ENCODE measurements at regions not wholly inside any gene's neighbourhood (a gene's known extent, or its start where the extent isn't known, plus 50 kb on each side); places are given as distances from the start of the nearest gene placed in this dataset.

- in situ Hi-C loops (cut with HindIII; ENCODE audit: low pct_unique_long_range_greater_than_20kb, low sequenced_read_pairs): no loop called here
- TF ChIP-seq JUND (IDR thresholded peaks at IDR 0.05; ENCODE audit: low read depth): no peak
- no peak for DNase-seq (ENCODE audit: low read depth in 1 of 2, low spot score in 1 of 2)
These were observed 807.7 kb upstream of the SALL3 start for GRCh38 chr18:78171954-78172353.

- no peak for DNase-seq (ENCODE audit: low read depth in 1 of 2, low spot score in 1 of 2)
- in situ Hi-C loops (cut with HindIII; ENCODE audit: low pct_unique_long_range_greater_than_20kb, low sequenced_read_pairs): no loop called here
- no peak for TF ChIP-seq JUND (IDR thresholded peaks at IDR 0.05; ENCODE audit: low read depth)
These were observed 804.9 kb upstream of the SALL3 start for GRCh38 chr18:78174737-78175136.

DNA sequence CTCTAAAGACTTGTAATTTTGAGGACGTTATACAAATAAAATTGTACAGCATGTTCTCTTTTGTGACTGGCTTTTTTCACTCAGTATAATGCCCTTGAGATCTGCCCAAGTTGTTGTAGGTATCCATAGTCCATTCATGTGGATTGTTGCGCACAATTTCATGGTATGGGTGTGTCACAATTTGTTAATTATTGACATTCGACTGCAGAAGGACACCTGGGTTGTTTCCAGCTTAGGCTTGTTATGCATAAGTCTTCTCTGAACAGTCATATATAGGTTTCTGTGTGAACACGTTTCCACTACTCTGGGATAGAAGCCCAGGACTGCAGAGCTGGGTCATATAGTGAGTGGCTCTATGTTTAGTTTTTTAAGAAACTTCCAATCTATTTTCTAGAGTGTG lies 800.8 kb upstream of the SALL3 start:
- TF ChIP-seq JUND (IDR thresholded peaks at IDR 0.05; ENCODE audit: low read depth): no peak
- no peak for DNase-seq (ENCODE audit: low read depth in 1 of 2, low spot score in 1 of 2)
- in situ Hi-C loops (cut with HindIII; ENCODE audit: low pct_unique_long_range_greater_than_20kb, low sequenced_read_pairs): no loop called here

DNA sequence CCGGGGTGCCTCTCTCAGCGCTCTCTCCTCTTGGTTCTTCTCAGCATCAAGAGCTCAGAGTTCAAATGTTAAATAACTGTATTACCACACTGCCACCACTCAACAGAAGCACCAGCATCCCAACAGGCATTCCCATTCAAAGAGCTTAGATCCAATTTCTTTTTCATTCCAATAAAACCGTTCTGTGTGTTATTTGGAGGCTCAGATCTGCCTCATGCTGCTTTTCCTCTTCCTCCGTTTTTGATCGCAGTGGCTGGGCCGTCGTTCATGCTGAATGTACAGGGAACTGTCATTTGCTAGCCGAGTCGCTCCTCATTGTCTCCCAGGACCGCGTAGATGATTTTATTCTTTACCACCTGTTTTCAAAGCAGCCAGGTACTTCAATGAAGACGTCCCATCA lies 798.9 kb upstream of the SALL3 start:
- in situ Hi-C loops (cut with HindIII; ENCODE audit: low pct_unique_long_range_greater_than_20kb, low sequenced_read_pairs): no loop called here
- DNase-seq (ENCODE audit: low read depth in 1 of 2, low spot score in 1 of 2): no peak
- TF ChIP-seq JUND (IDR thresholded peaks at IDR 0.05; ENCODE audit: low read depth): no peak

- in situ Hi-C loops (cut with HindIII; ENCODE audit: low pct_unique_long_range_greater_than_20kb, low sequenced_read_pairs): no loop called here
- TF ChIP-seq JUND (IDR thresholded peaks at IDR 0.05; ENCODE audit: low read depth): no peak
- DNase-seq (ENCODE audit: low read depth in 1 of 2, low spot score in 1 of 2): no peak
These were observed 795.8 kb upstream of the SALL3 start for GRCh38 chr18:78183815-78184214.

- no peak for DNase-seq (ENCODE audit: low read depth in 1 of 2, low spot score in 1 of 2)
- no peak for TF ChIP-seq JUND (IDR thresholded peaks at IDR 0.05; ENCODE audit: low read depth)
- in situ Hi-C loops (cut with HindIII; ENCODE audit: low pct_unique_long_range_greater_than_20kb, low sequenced_read_pairs): no loop called here
These were observed 788.3 kb upstream of the SALL3 start for GRCh38 chr18:78191276-78191675.

DNA sequence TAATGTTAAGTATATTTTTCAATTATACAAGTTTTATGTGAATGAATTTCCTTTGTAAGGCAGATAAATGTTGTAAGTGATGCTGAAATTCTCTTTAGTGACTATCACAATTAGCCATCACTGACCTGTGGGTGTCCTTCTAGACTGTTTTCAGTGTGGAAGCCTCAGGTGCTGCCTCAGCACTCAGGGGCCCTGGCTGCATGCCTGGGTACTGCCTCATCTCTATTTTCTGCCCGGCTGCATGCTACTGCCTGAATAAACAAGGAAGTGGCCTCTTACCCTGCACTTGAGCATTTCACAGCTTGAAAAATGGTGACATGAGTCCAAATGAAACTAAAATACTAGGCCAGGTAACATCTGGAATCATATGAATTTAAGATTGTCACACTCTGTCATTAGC lies 787.6 kb upstream of the SALL3 start:
- in situ Hi-C loops (cut with HindIII; ENCODE audit: low pct_unique_long_range_greater_than_20kb, low sequenced_read_pairs): no loop called here
- no peak for DNase-seq (ENCODE audit: low read depth in 1 of 2, low spot score in 1 of 2)
- TF ChIP-seq JUND (IDR thresholded peaks at IDR 0.05; ENCODE audit: low read depth): no peak

DNA sequence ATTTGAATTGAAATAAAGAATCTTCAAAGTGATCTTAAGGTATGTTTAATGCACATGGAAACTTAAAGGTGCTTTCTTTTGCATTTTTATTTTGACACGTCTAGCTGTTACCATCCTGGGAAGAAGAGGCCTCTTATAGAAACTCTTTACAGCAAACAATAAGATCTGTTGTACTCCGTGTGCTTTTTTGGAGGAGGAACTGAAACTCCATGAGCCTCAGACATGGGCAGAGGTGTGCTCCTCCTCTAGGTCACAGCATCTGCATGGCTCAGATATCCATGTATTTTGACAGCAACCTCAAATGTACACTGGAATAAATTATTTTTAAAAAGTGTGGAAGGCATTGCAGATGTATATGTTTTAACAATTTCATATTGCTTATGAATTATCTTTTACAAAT lies 783.3 kb upstream of the SALL3 start:
- no peak for DNase-seq (ENCODE audit: low read depth in 1 of 2, low spot score in 1 of 2)
- TF ChIP-seq JUND (IDR thresholded peaks at IDR 0.05; ENCODE audit: low read depth): no peak
- in situ Hi-C loops (cut with HindIII; ENCODE audit: low pct_unique_long_range_greater_than_20kb, low sequenced_read_pairs): no loop called here

GRCh38 chr18:78199002-78199401 lies 780.6 kb upstream of the SALL3 start:
- in situ Hi-C loops (cut with HindIII; ENCODE audit: low pct_unique_long_range_greater_than_20kb, low sequenced_read_pairs): no loop called here
- TF ChIP-seq JUND (IDR thresholded peaks at IDR 0.05; ENCODE audit: low read depth): no peak

GRCh38 chr18:78199611-78200010 lies 780.0 kb upstream of the SALL3 start:
- in situ Hi-C loops (cut with HindIII; ENCODE audit: low pct_unique_long_range_greater_than_20kb, low sequenced_read_pairs): no loop called here
- TF ChIP-seq JUND (IDR thresholded peaks at IDR 0.05; ENCODE audit: low read depth): no peak
- no peak for DNase-seq (ENCODE audit: low read depth in 1 of 2, low spot score in 1 of 2)

More at GRCh38 chr18:78199002-78199401, 780.6 kb upstream of the SALL3 start:
- no peak for DNase-seq (ENCODE audit: low read depth in 1 of 2, low spot score in 1 of 2)

GRCh38 chr18:78207942-78208341 lies 771.7 kb upstream of the SALL3 start:
- no peak for TF ChIP-seq JUND (IDR thresholded peaks at IDR 0.05; ENCODE audit: low read depth)
- DNase-seq (ENCODE audit: low read depth in 1 of 2, low spot score in 1 of 2): no peak
- in situ Hi-C loops (cut with HindIII; ENCODE audit: low pct_unique_long_range_greater_than_20kb, low sequenced_read_pairs): no loop called here

DNA sequence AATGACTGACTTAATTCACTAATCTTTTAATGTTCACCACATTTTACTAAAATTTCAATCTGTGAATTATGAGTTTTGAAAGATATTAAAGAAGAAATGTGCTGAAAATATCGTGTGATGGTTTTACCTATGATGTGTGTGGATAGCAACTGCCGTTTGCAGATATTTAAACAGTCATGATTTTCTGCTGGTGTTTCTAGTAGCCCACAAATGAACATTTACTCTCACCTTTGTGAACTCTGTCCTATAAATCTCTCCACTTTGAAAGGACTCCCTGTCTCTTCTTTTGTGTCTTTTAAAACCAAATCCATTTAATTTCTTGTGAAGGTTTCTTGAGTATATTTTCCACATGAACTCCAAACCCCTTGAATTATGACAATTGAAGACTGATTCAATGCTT lies 771.2 kb upstream of the SALL3 start:
- no peak for TF ChIP-seq JUND (IDR thresholded peaks at IDR 0.05; ENCODE audit: low read depth)
- DNase-seq (ENCODE audit: low read depth in 1 of 2, low spot score in 1 of 2): no peak
- in situ Hi-C loops (cut with HindIII; ENCODE audit: low pct_unique_long_range_greater_than_20kb, low sequenced_read_pairs): no loop called here

DNA sequence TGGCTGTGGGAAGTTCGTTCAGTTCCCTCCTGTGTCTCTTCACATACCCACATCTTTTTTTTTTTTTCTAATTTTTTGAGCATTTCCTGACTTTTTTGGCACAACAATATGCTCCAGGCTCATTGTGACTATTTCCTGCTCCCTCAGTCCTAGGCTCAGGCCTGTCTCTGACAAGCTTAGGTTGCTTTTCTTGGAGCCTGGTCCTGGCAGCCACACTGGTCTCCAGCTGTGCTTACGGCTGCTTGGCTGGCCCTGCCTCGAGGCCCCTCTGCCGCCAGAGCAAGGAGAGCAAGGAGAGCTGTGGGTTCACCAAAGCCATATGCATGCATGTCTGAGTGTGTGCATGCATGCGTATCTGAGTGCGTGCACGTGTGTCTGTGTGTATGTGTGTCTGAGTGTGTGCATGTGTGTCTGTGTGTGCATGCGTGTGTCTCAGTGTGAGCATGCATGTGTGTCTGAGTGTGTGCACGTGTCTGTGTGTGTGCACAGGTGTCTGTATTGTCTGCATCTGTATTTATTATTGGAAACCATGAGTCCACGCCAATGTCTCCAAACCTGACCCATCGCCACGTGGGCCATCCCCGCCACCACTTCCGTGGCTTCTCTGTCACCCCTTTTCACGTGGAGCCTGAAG lies 766.1 kb upstream of the SALL3 start:
- in situ Hi-C loops (cut with HindIII; ENCODE audit: low pct_unique_long_range_greater_than_20kb, low sequenced_read_pairs): no loop called here
- TF ChIP-seq JUND (IDR thresholded peaks at IDR 0.05; ENCODE audit: low read depth): no peak
- DNase-seq (ENCODE audit: low read depth in 1 of 2, low spot score in 1 of 2): no peak

GRCh38 chr18:78221496-78221895 lies 758.1 kb upstream of the SALL3 start:
- TF ChIP-seq JUND (IDR thresholded peaks at IDR 0.05; ENCODE audit: low read depth): no peak
- DNase-seq (ENCODE audit: low read depth in 1 of 2, low spot score in 1 of 2): no peak
- in situ Hi-C loops (cut with HindIII; ENCODE audit: low pct_unique_long_range_greater_than_20kb, low sequenced_read_pairs): no loop called here

Data from T47D (cell line).